GM13977 (cell line): ENCODE measurements at regions not wholly inside any gene's neighbourhood (a gene's known extent, or its start where the extent isn't known, plus 50 kb on each side); places are given as distances from the start of the nearest gene placed in this dataset.

Experiments
- DNase-seq: peaks from one replicate; pipeline ENCODE4 v3.0.0; 2012; ENCODE audit warnings: low spot score
- CTCF ChIP-seq: IDR thresholded peaks from 2 replicates; pipeline ENCODE4 v1.5.1; 2012; ENCODE audit warnings: mild to moderate bottlenecking, control low read depth; ENCODE audit not compliant: insufficient read depth; ENCODE audit errors: extremely low read depth, missing control alignments
- in situ Hi-C: fragments of 300-500 bp; cut with MboI; formaldehyde crosslinking; loops from one replicate; pipeline ENCODE4 v1.12.0; 2022; ENCODE audit warnings: low sequenced_read_pairs, low pct_unique_long_range_greater_than_20kb, mixed read lengths, inconsistent platforms; ENCODE audit not compliant: unreplicated experiment

- in situ Hi-C loops, result no loop called here
- TF ChIP-seq CTCF, result no peak
Observed at GRCh38 chr18:73551211-73551610, 596.4 kb downstream of the FBXO15 start.

GRCh38 chr18:73549236-73549635, 598.4 kb downstream of the FBXO15 start:
- in situ Hi-C loops, result no loop called here
- TF ChIP-seq CTCF, result no peak
- DNase-seq, result no peak

More at GRCh38 chr18:73551211-73551610, 596.4 kb downstream of the FBXO15 start:
- DNase-seq, result no peak

- TF ChIP-seq CTCF, result no peak
- DNase-seq, result no peak
- in situ Hi-C loops, result no loop called here
Observed at GRCh38 chr18:73545472-73545871, 602.2 kb downstream of the FBXO15 start.

- DNase-seq, result no peak
- no peak for TF ChIP-seq CTCF
- in situ Hi-C loops, result no loop called here
Observed at GRCh38 chr18:73544617-73545016, 603.0 kb downstream of the FBXO15 start.

GRCh38 chr18:73544032-73544431, 603.6 kb downstream of the FBXO15 start:
- in situ Hi-C loops, result no loop called here
- DNase-seq, result no peak
- TF ChIP-seq CTCF, result no peak

GRCh38 chr18:73535990-73536389, 611.6 kb downstream of the FBXO15 start:
- in situ Hi-C loops, result no loop called here
- TF ChIP-seq CTCF, result no peak
- DNase-seq, result no peak

- in situ Hi-C loops, result no loop called here
- no peak for DNase-seq
- no peak for TF ChIP-seq CTCF
Observed at GRCh38 chr18:73535189-73535588, 612.4 kb downstream of the FBXO15 start.
